CD14-positive monocyte (primary cell): ENCODE measurements at regions not wholly inside any gene's neighbourhood (a gene's known extent, or its start where the extent isn't known, plus 50 kb on each side); places are given as distances from the start of the nearest gene placed in this dataset.

Experiments
- DNase-seq, 3 donors: peaks; one replicate each; pipeline ENCODE4 v3.0.0-alpha.2; 2011 to 2022
- H2AFZ ChIP-seq: 2 replicates; pipeline ENCODE4 v1.6.0; 2012; ENCODE audit warnings: mild to moderate bottlenecking, low read depth, low read length, inconsistent platforms; ENCODE audit not compliant: insufficient read depth, poor library complexity, severe bottlenecking
- H3K27ac ChIP-seq, 2 donors: 1 replicate in 1 of 2; 2 replicates in 1 of 2; pipeline ENCODE4 v1.5.1; 2012 to 2013; ENCODE audit warnings: low read length in 2 of 2, control low read depth in 1 of 2, inconsistent platforms in 1 of 2, low read depth in 1 of 2, mild to moderate bottlenecking in 1 of 2
- H3K27me3 ChIP-seq, 2 donors: one replicate each; pipeline versions ENCODE4 v1.6.0 to v1.6.1; 2011 to 2013; ENCODE audit warnings: low read length in 2 of 2; ENCODE audit not compliant: control insufficient read depth in 2 of 2, insufficient read depth in 2 of 2
- H3K36me3 ChIP-seq, 2 donors: replicated peaks in 1 of 2; 1 replicate in 1 of 2; 2 replicates in 1 of 2; pipeline versions ENCODE4 v1.5.1 to v1.6.1; 2012 to 2013; ENCODE audit warnings: low read length in 2 of 2, control low read depth in 1 of 2, inconsistent platforms in 1 of 2, mild to moderate bottlenecking in 1 of 2; ENCODE audit not compliant: insufficient read depth in 2 of 2, control insufficient read depth in 1 of 2
- H3K4me1 ChIP-seq, 2 donors: 1 replicate in 1 of 2; 2 replicates in 1 of 2; pipeline versions ENCODE4 v1.5.1 to v1.6.1; 2012 to 2013; ENCODE audit warnings: low read length in 2 of 2, control low read depth in 1 of 2, inconsistent platforms in 1 of 2, mild to moderate bottlenecking in 1 of 2, moderate library complexity in 1 of 2; ENCODE audit not compliant: insufficient read depth in 2 of 2, control insufficient read depth in 1 of 2
- H3K4me2 ChIP-seq: replicated peaks from 2 replicates; pipeline ENCODE3; 2012; ENCODE audit warnings: low read length, moderate library complexity, mild to moderate bottlenecking; ENCODE audit not compliant: poor library complexity, severe bottlenecking; ENCODE audit errors: extremely low read depth
- H3K4me3 ChIP-seq, 3 experiments: fragments of 200-600 bp in 1 of 3; sonication (generic) in 1 of 3; replicated peaks in 1 of 3; 1 replicate in 2 of 3; 2 replicates in 1 of 3; pipeline ENCODE4 v1.5.1; 2011 to 2013; ENCODE audit warnings: low read length in 3 of 3, mild to moderate bottlenecking in 3 of 3, control low read depth in 2 of 3, low read depth in 2 of 3, inconsistent platforms in 1 of 3, moderate library complexity in 1 of 3
- H3K79me2 ChIP-seq: 2 replicates; pipeline ENCODE4 v1.6.0; 2012; ENCODE audit warnings: mild to moderate bottlenecking, control low read depth, inconsistent platforms, low read length, moderate library complexity; ENCODE audit not compliant: insufficient read depth
- H3K9ac ChIP-seq: 2 replicates; pipeline ENCODE4 v1.6.0; 2017; ENCODE audit warnings: low read length, mild to moderate bottlenecking; ENCODE audit not compliant: insufficient read depth, poor library complexity, severe bottlenecking
- H3K9me3 ChIP-seq, 2 donors: replicated peaks in 1 of 2; 1 replicate in 1 of 2; 2 replicates in 1 of 2; pipeline versions ENCODE4 v1.5.1 to v1.6.1; 2012 to 2013; ENCODE audit warnings: low read length in 2 of 2, control low read depth in 1 of 2; ENCODE audit not compliant: control insufficient read depth in 1 of 2, insufficient read depth in 1 of 2
- H4K20me1 ChIP-seq: 2 replicates; pipeline ENCODE4 v1.6.0; 2012; ENCODE audit warnings: mild to moderate bottlenecking, low read length, control low read depth, moderate library complexity; ENCODE audit not compliant: insufficient read depth
- H3K27ac Mint-ChIP-seq, 7 donors: one replicate each; pipeline ENCODE4 v1.8.0; 2020; ENCODE audit warnings: mild to moderate bottlenecking in 7 of 7, mixed read lengths in 7 of 7, moderate library complexity in 6 of 7, inconsistent platforms in 2 of 7
- H3K27me3 Mint-ChIP-seq, 3 donors: one replicate each; pipeline ENCODE4 v1.8.0; 2021 to 2022; ENCODE audit warnings: low read depth in 3 of 3, mild to moderate bottlenecking in 3 of 3, mixed read lengths in 3 of 3, moderate library complexity in 3 of 3, inconsistent platforms in 1 of 3
- H3K36me3 Mint-ChIP-seq, 2 donors: one replicate each; pipeline ENCODE4 v1.8.0; 2020; ENCODE audit warnings: mixed read lengths in 2 of 2, inconsistent platforms in 1 of 2, mild to moderate bottlenecking in 1 of 2
- H3K4me1 Mint-ChIP-seq: one replicate; pipeline ENCODE4 v1.8.0; 2020; ENCODE audit warnings: mild to moderate bottlenecking, mixed read lengths
- H3K4me3 Mint-ChIP-seq, 2 donors: one replicate each; pipeline ENCODE4 v1.8.0; 2020; ENCODE audit warnings: mild to moderate bottlenecking in 2 of 2, mixed read lengths in 2 of 2, moderate library complexity in 1 of 2
- H3K9me3 Mint-ChIP-seq, 7 donors: one replicate each; pipeline ENCODE4 v1.8.0; 2020 to 2022; ENCODE audit warnings: mixed read lengths in 7 of 7, mild to moderate bottlenecking in 6 of 7, moderate library complexity in 6 of 7, inconsistent platforms in 2 of 7
- CTCF ChIP-seq: fragments of 200-600 bp; IDR thresholded peaks from one replicate; pipeline ENCODE4 v1.8.0; 2022; ENCODE audit warnings: antibody characterized with exemption, mild to moderate bottlenecking
- WGBS: methylation state at CpG from one replicate; pipeline ENCODE4 v1.1.5; 2013; ENCODE audit warnings: missing lambda C conversion rate; ENCODE audit not compliant: insufficient coverage; 5-methylcytosine and 5-hydroxymethylcytosine counted together
- intact Hi-C, 2 donors: fragments of 100-400 bp; cut with micrococcal nuclease; formaldehyde crosslinking; loops; one replicate each; pipeline versions ENCODE4 v1.15.0 to v1.15.1; 2023

- Histone ChIP-seq H3K4me3 (no peak overlapping the region), H3K79me2 (no peaks in the 10 kb centered on the region), H3K4me2 (no peak overlapping the region), H3K27ac (no peak overlapping the region), H3K9me3 (no peaks in the 10 kb centered on the region), H3K27me3 (no peaks in the 10 kb centered on the region), H4K20me1 (no peaks in the 10 kb centered on the region), H3K9ac (no peak overlapping the region), H3K36me3 (no peaks in the 10 kb centered on the region), H2AFZ (peak overlapping the region; percentile 16), H3K4me1 (no peaks in the 10 kb centered on the region)
- DNase-seq: no peak
- TF ChIP-seq CTCF: no peak
- intact Hi-C loops: no loop called here
- Mint-ChIP-seq H3K36me3 (no peaks in the 10 kb centered on the region), H3K4me1 (no peaks in the 10 kb centered on the region), H3K27me3 (no peaks in the 10 kb centered on the region), H3K9me3 (peaks cover 0 to 7% (median 0%) of the 10 kb centered on the region in 7 donors), H3K4me3 (no peak overlapping the region), H3K27ac (no peak overlapping the region)
- 69% methylated on average over 2 of the region's 2 CpGs for WGBS
Measured at GRCh38 chr3:31370681-31371080, 162.0 kb upstream of the STT3B start.

DNA sequence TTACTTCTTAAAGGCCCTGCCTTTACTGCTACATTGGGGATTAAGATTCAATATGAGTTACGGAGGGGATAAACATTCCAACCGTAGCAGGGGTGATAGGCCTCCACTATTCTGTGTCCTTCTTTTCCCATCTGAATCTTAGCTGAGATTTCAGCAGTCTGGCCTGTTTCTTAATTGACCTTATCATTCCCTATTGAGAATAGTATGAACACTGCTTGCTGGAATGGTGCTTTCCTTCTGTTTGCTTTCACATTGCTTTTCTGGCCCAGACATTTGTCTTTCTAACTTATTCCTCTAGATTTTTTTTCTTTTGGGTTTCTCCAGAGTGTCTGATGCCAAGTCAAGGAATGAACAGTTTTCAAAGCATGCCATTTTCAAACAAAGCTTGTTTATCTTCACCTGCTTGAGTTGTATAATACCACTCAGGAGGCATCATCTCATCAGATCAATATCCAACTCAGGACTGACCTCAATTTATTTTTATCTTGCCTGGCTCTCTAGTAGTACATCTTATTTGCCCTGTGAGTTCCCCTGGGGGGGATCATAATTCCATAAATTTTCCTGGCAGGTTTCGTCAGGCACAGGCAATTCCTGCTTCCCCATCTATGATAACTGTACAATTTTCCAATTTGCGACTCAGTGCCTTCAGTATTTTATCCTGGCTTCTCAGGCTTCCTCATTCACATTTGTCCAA lies 161.1 kb upstream of the STT3B start:
- Histone ChIP-seq H3K36me3 (no peaks in the 10 kb centered on the region), H4K20me1 (no peaks in the 10 kb centered on the region), H3K9ac (no peak overlapping the region), H3K4me2 (no peak overlapping the region), H3K4me1 (no peaks in the 10 kb centered on the region), H3K4me3 (no peak overlapping the region), H3K27ac (no peak overlapping the region), H3K9me3 (no peaks in the 10 kb centered on the region), H3K27me3 (no peaks in the 10 kb centered on the region), H2AFZ (no peak overlapping the region), H3K79me2 (no peaks in the 10 kb centered on the region)
- Mint-ChIP-seq H3K9me3 (peaks cover 0 to 2% (median 0%) of the 10 kb centered on the region in 7 donors), H3K4me3 (no peak overlapping the region), H3K27me3 (no peaks in the 10 kb centered on the region), H3K4me1 (no peaks in the 10 kb centered on the region), H3K27ac (no peak overlapping the region), H3K36me3 (no peaks in the 10 kb centered on the region)
- intact Hi-C loops: no loop called here
- 100% methylated on average over 1 of the region's 4 CpGs for WGBS
- TF ChIP-seq CTCF: no peak
- DNase-seq: no peak
